HEK293T (cell line): ENCODE measurements at regions not wholly inside any gene's neighbourhood (a gene's known extent, or its start where the extent isn't known, plus 50 kb on each side); places are given as distances from the start of the nearest gene placed in this dataset.

ENCODE experiments used
- BHLHE40 ChIP-seq: fragments of 450-650 bp; IDR thresholded peaks from 2 replicates; pipeline ENCODE4 v1.6.1; 2016; ENCODE audit warnings: mild to moderate bottlenecking, moderate library complexity, borderline replicate concordance
- HDGF ChIP-seq: fragments of 450-650 bp; IDR thresholded peaks from 2 replicates; pipeline ENCODE4 v1.6.1; 2017; ENCODE audit warnings: antibody characterized with exemption, borderline replicate concordance
- NFRKB ChIP-seq: fragments of 450-650 bp; IDR thresholded peaks from 2 replicates; pipeline ENCODE4 v1.6.1; 2016; ENCODE audit warnings: mild to moderate bottlenecking, moderate library complexity
- SP1 ChIP-seq: fragments of 450-650 bp; IDR thresholded peaks from 2 replicates; pipeline ENCODE4 v1.6.1; 2017
- TARDBP ChIP-seq: fragments of 450-650 bp; IDR thresholded peaks from 2 replicates; pipeline ENCODE4 v1.6.1; 2016

DNA sequence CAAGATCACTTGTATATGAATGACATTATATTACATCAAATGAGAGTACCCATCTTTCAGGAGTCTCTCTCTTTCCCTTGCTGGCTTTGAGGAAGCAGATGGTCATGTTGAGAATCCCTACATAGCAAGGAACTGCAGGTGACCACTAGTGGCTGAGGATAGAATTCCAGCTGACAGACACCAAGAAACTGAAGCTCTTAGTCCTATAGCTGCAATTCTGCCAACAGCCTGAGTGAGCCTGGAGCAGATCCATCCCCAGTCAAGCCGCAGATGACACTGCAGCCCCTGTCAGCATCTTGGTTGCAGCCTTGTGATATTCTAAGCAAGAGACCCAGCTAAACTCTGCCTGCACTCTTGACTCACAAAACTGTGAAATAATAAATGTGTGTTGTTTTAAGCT is 531.5 kb downstream of the CSNK1G3 start:
- no peak for TF ChIP-seq HDGF
- TF ChIP-seq BHLHE40, result no peak
- no peak for TF ChIP-seq NFRKB
- TF ChIP-seq TARDBP, result no peak
- TF ChIP-seq SP1, result no peak
